ENCODE measurements at regions not wholly inside any gene's neighbourhood (a gene's known extent, or its start where the extent isn't known, plus 50 kb on each side); places are given as distances from the start of the nearest gene placed in this dataset.
"Not testable (repeated sequence)": the region's sequence is repeated elsewhere in the genome, so short reads cannot be mapped to it uniquely, and the experiment has no call there.

- ATAC-seq (ENCODE audit: poor library complexity) = no peak
- DNase-seq = no peak
- intact Hi-C loops (cut with DNase I) = no loop called here
These were observed 55.0 kb upstream of the PPP1R2C start for GRCh38 chrX:42832764-42833549.

- ATAC-seq (ENCODE audit: poor library complexity); intact Hi-C loops (cut with DNase I); DNase-seq: not testable (repeated sequence)
These were observed 55.6 kb upstream of the PPP1R2C start for GRCh38 chrX:42833550-42833940.

- intact Hi-C loops (cut with DNase I) = no loop called here
- ATAC-seq (ENCODE audit: poor library complexity) (no peak), DNase-seq (no peak)
These were observed 59.3 kb upstream of the PPP1R2C start for GRCh38 chrX:42837101-42837726.

GRCh38 chrX:42837747-42838146, 59.8 kb upstream of the PPP1R2C start:
- no peak for ATAC-seq (ENCODE audit: poor library complexity)
- intact Hi-C loops (cut with DNase I) = no loop called here
- DNase-seq = no peak

GRCh38 chrX:42839632-42840031, 61.7 kb upstream of the PPP1R2C start:
- ATAC-seq (ENCODE audit: poor library complexity) = no peak
- DNase-seq = no peak
- intact Hi-C loops (cut with DNase I) = no loop called here

GRCh38 chrX:42846741-42847140, 68.8 kb upstream of the PPP1R2C start:
- intact Hi-C loops (cut with DNase I) = no loop called here
- ATAC-seq (ENCODE audit: poor library complexity) (no peak), DNase-seq (no peak)

GRCh38 chrX:42855259-42855658, 77.3 kb upstream of the PPP1R2C start:
- ATAC-seq (ENCODE audit: poor library complexity) (no peak), DNase-seq (no peak)
- intact Hi-C loops (cut with DNase I) = no loop called here

- no peak for ATAC-seq (ENCODE audit: poor library complexity)
- intact Hi-C loops (cut with DNase I) = no loop called here
- no peak for DNase-seq
These were observed 79.8 kb upstream of the PPP1R2C start for GRCh38 chrX:42857766-42858165.

- no peak for ATAC-seq (ENCODE audit: poor library complexity)
- intact Hi-C loops (cut with DNase I) = no loop called here
- no peak for DNase-seq
These were observed 91.0 kb upstream of the PPP1R2C start for GRCh38 chrX:42869011-42869410.

- DNase-seq (no peak), ATAC-seq (ENCODE audit: poor library complexity) (no peak)
- intact Hi-C loops (cut with DNase I) = no loop called here
These were observed 91.9 kb upstream of the PPP1R2C start for GRCh38 chrX:42869659-42870476.

- DNase-seq (no peak), ATAC-seq (ENCODE audit: poor library complexity) (no peak)
- intact Hi-C loops (cut with DNase I) = no loop called here
These were observed 108.6 kb upstream of the PPP1R2C start for GRCh38 chrX:42886519-42886918.

GRCh38 chrX:42900947-42901346, 123.0 kb upstream of the PPP1R2C start:
- intact Hi-C loops (cut with DNase I) = no loop called here
- ATAC-seq (ENCODE audit: poor library complexity) (no peak), DNase-seq (no peak)

GRCh38 chrX:42902513-42902912, 124.5 kb upstream of the PPP1R2C start:
- ATAC-seq (ENCODE audit: poor library complexity) (no peak), DNase-seq (no peak)
- intact Hi-C loops (cut with DNase I) = no loop called here

GRCh38 chrX:42920752-42921151, 142.8 kb upstream of the PPP1R2C start:
- DNase-seq (no peak), ATAC-seq (ENCODE audit: poor library complexity) (no peak)
- intact Hi-C loops (cut with DNase I) = no loop called here

- DNase-seq (no peak), ATAC-seq (ENCODE audit: poor library complexity) (no peak)
- intact Hi-C loops (cut with DNase I) = no loop called here
These were observed 152.1 kb upstream of the PPP1R2C start for GRCh38 chrX:42930071-42930470.

- intact Hi-C loops (cut with DNase I) = no loop called here
- ATAC-seq (ENCODE audit: poor library complexity) = no peak
These were observed 153.0 kb upstream of the PPP1R2C start for GRCh38 chrX:42930951-42931350.

GRCh38 chrX:42933187-42933586, 155.2 kb upstream of the PPP1R2C start:
- intact Hi-C loops (cut with DNase I) = no loop called here
- DNase-seq (no peak), ATAC-seq (ENCODE audit: poor library complexity) (no peak)

More at GRCh38 chrX:42930951-42931350, 153.0 kb upstream of the PPP1R2C start:
- no peak for DNase-seq

- DNase-seq = no peak
- ATAC-seq (ENCODE audit: poor library complexity) = no peak
- intact Hi-C loops (cut with DNase I) = no loop called here
These were observed 156.2 kb upstream of the PPP1R2C start for GRCh38 chrX:42934020-42934726.

GRCh38 chrX:42941671-42942070, 163.7 kb upstream of the PPP1R2C start:
- intact Hi-C loops (cut with DNase I) = no loop called here
- DNase-seq (no peak), ATAC-seq (ENCODE audit: poor library complexity) (no peak)

Data from Right ventricle myocardium superior (tissue), 1 donor.